NT2/D1 (cell line): ENCODE measurements at regions not wholly inside any gene's neighbourhood (a gene's known extent, or its start where the extent isn't known, plus 50 kb on each side); places are given as distances from the start of the nearest gene placed in this dataset.

ENCODE experiments used
- SUZ12 ChIP-seq: IDR thresholded peaks from 2 replicates; pipeline ENCODE4 v1.6.1; 2011; ENCODE audit not compliant: insufficient read length, insufficient read depth; ENCODE audit errors: extremely low read depth
- YY1 ChIP-seq: IDR thresholded peaks from 2 replicates; pipeline ENCODE4 v1.6.1; 2011; ENCODE audit not compliant: insufficient read length, insufficient read depth
- ZNF274 ChIP-seq: IDR thresholded peaks from 2 replicates; pipeline ENCODE4 v1.6.1; 2011; ENCODE audit warnings: mild to moderate bottlenecking, low read depth, low read length

DNA sequence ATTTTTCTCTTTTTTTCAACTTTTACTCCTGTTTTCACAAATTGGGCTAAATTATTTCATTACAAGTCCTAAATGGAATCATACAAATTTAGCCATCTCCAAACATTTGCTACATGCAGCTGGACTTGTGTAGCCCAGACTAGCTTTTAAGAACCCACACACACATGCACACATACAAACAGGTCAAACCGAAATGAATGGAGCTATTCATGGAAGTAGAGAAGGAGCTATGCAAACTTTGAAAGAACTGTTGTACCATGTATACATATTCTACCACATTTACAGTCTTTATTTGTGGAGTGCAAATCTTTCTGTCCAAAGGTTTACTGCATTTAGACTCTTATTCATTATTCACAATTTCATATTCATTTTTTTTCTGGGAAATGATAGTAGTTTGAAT, 189.1 kb upstream of the RNPC3 start:
- no peak for TF ChIP-seq ZNF274
- TF ChIP-seq YY1: no peak
- no peak for TF ChIP-seq SUZ12
